ENCODE measurements at regions not wholly inside any gene's neighbourhood (a gene's known extent, or its start where the extent isn't known, plus 50 kb on each side); places are given as distances from the start of the nearest gene placed in this dataset.

DNA sequence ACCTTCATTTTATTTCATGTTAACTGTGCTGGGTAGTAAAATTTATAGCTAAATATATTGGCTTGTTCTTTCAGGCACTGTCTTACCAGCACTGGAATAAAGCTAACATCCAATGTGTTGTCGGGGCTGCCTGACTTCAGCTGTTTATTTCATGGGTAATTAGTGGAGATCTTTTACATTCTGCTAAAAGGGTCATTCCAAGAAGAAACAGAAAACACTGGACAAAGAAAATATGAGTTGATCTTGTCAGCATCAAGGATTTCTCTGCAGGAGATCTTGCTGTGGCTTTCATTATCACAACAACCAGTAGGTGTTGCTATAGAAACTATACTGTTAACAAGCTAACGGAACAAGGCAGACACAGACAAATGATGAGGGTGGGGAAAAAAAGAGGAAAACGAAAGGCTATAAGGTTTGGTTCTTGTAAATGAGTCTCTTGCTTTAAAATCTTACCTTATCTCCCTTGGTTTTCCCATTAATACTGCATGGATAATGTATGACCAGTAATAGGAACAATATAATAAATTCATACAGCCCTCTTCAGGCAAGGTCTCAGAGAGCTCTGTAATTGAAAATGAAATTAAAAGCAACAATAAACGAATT, 206.8 kb downstream of the SIM1 start:
- TF ChIP-seq, protein P1, sequence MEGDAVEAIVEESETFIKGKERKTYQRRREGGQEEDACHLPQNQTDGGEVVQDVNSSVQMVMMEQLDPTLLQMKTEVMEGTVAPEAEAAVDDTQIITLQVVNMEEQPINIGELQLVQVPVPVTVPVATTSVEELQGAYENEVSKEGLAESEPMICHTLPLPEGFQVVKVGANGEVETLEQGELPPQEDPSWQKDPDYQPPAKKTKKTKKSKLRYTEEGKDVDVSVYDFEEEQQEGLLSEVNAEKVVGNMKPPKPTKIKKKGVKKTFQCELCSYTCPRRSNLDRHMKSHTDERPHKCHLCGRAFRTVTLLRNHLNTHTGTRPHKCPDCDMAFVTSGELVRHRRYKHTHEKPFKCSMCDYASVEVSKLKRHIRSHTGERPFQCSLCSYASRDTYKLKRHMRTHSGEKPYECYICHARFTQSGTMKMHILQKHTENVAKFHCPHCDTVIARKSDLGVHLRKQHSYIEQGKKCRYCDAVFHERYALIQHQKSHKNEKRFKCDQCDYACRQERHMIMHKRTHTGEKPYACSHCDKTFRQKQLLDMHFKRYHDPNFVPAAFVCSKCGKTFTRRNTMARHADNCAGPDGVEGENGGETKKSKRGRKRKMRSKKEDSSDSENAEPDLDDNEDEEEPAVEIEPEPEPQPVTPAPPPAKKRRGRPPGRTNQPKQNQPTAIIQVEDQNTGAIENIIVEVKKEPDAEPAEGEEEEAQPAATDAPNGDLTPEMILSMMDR (IDR thresholded peaks at IDR 0.05; ENCODE audit: low read depth, low read length): no peak
- TF ChIP-seq POLR2A (IDR thresholded peaks at IDR 0.05; ENCODE audit: extremely low read depth, insufficient read length) (no peak), MYC (IDR thresholded peaks at IDR 0.05; ENCODE audit: low read depth, low read length) (no peak)

Measured in NB4 (cell line).